K562 (cell line): ENCODE measurements at regions not wholly inside any gene's neighbourhood (a gene's known extent, or its start where the extent isn't known, plus 50 kb on each side); places are given as distances from the start of the nearest gene placed in this dataset.

ENCODE experiments used
- ATF1 ChIP-seq, 2 experiments: fragments of 450-650 bp in 1 of 2; IDR thresholded peaks; 2 replicates each; pipeline ENCODE4 v1.6.1; 2016; ENCODE audit warnings: missing compliant biosample characterization in 1 of 2, missing genetic modification characterization in 1 of 2
- ATF3 ChIP-seq, 2 experiments: fragments of 450-650 bp in 1 of 2; sonication (generic) in 1 of 2; formaldehyde crosslinking in 1 of 2; IDR thresholded peaks in 1 of 2; conservative IDR thresholded peaks in 1 of 2; 2 replicates each; pipeline versions ENCODE4 v1.6.1 to v1.8.1; 2016 to 2023; ENCODE audit warnings: mild to moderate bottlenecking in 2 of 2, moderate library complexity in 2 of 2, inconsistent platforms in 1 of 2, missing genetic modification reagents in 1 of 2
- BACH1 ChIP-seq: fragments of 200-800 bp; sonication (Bioruptor generic); IDR thresholded peaks from 2 replicates; pipeline ENCODE4 v1.6.1; 2016; ENCODE audit warnings: missing genetic modification characterization, missing compliant biosample characterization
- CBFA2T3 ChIP-seq: fragments of 450-650 bp; IDR thresholded peaks from 2 replicates; pipeline ENCODE4 v1.6.1; 2017
- DIDO1 ChIP-seq: fragments of 450-650 bp; IDR thresholded peaks from 2 replicates; pipeline ENCODE4 v1.6.1; 2016; ENCODE audit warnings: low read depth, missing biosample characterization, missing genetic modification characterization
- E2F3 ChIP-seq: fragments of 250-450 bp; sonication (Bioruptor Pico); IDR thresholded peaks from 2 replicates; pipeline ENCODE4 v1.4.0; 2020; ENCODE audit warnings: mild to moderate bottlenecking
- EP400 ChIP-seq: fragments of 450-650 bp; IDR thresholded peaks from 2 replicates; pipeline ENCODE4 v1.6.1; 2017; ENCODE audit warnings: antibody characterized with exemption, mild to moderate bottlenecking, moderate library complexity
- GATA2 ChIP-seq: sonication (generic); formaldehyde crosslinking; IDR thresholded peaks from 2 replicates; pipeline ENCODE4 v1.4.0; 2020; ENCODE audit warnings: mild to moderate bottlenecking, missing genetic modification reagents
- GATAD2B ChIP-seq: fragments of 450-650 bp; IDR thresholded peaks from 2 replicates; pipeline ENCODE4 v1.6.1; 2017; ENCODE audit warnings: mild to moderate bottlenecking, borderline replicate concordance
- HBP1 ChIP-seq: fragments of 450-650 bp; formaldehyde crosslinking; IDR thresholded peaks from 2 replicates; pipeline ENCODE4 v1.4.0; 2022; ENCODE audit warnings: missing genetic modification characterization
- HEY1 ChIP-seq: fragments of 250-450 bp; sonication (Bioruptor Pico); IDR thresholded peaks from 2 replicates; pipeline ENCODE4 v1.5.0; 2020; ENCODE audit warnings: mild to moderate bottlenecking, moderate library complexity, borderline replicate concordance
- HMGN3 ChIP-seq: IDR thresholded peaks from 2 replicates; pipeline ENCODE4 v1.6.1; 2011; ENCODE audit warnings: borderline replicate concordance, low read depth, mild to moderate bottlenecking, mixed read lengths, low read length; ENCODE audit not compliant: insufficient read length; ENCODE audit errors: extremely low read depth
- HOXB6 ChIP-seq: fragments of 250-450 bp; sonication (Bioruptor Pico); IDR thresholded peaks from 2 replicates; pipeline ENCODE4 v1.5.1; 2022; ENCODE audit warnings: mild to moderate bottlenecking, borderline replicate concordance
- JUN ChIP-seq, 2 experiments: sonication (generic) in 1 of 2; formaldehyde crosslinking in 1 of 2; IDR thresholded peaks; 2 replicates each; pipeline versions ENCODE4 v1.6.1 to v1.8.0; 2012 to 2022; ENCODE audit warnings: borderline replicate concordance in 2 of 2, mild to moderate bottlenecking in 2 of 2, improper control_type of control experiment in 1 of 2, low read depth in 1 of 2, low read length in 1 of 2, missing genetic modification reagents in 1 of 2
- KAT7 ChIP-seq: sonication (generic); formaldehyde crosslinking; IDR thresholded peaks from 2 replicates; pipeline ENCODE4 v1.8.0; 2022; ENCODE audit warnings: missing genetic modification reagents, mild to moderate bottlenecking, borderline replicate concordance
- MTA1 ChIP-seq: fragments of 450-650 bp; IDR thresholded peaks from 2 replicates; pipeline ENCODE4 v1.6.1; 2017; ENCODE audit warnings: borderline replicate concordance
- NFIC ChIP-seq: fragments of 450-650 bp; IDR thresholded peaks from 2 replicates; pipeline ENCODE4 v1.6.1; 2017; ENCODE audit warnings: mild to moderate bottlenecking, inconsistent platforms
- PCBP2 ChIP-seq: fragments of 200-400 bp; formaldehyde crosslinking; IDR thresholded peaks from 2 replicates; pipeline ENCODE4 v1.6.1; 2018; ENCODE audit warnings: low read length, low read depth, mild to moderate bottlenecking, moderate library complexity; ENCODE audit not compliant: poor library complexity, severe bottlenecking
- POLR2AphosphoS5 ChIP-seq: IDR thresholded peaks from 2 replicates; pipeline ENCODE4 v1.6.1; 2011; ENCODE audit warnings: mild to moderate bottlenecking, low read depth, low read length, moderate library complexity; ENCODE audit not compliant: control insufficient read depth, insufficient read depth
- RAD51 ChIP-seq: fragments of 450-650 bp; IDR thresholded peaks from 2 replicates; pipeline ENCODE4 v1.7.1; 2016; ENCODE audit warnings: low read depth, mild to moderate bottlenecking, borderline replicate concordance
- RNF2 ChIP-seq: sonication (generic); IDR thresholded peaks from 2 replicates; pipeline ENCODE4 v1.6.1; 2016
- SIRT6 ChIP-seq: IDR thresholded peaks from one replicate; pipeline ENCODE4 v1.6.1; 2012; ENCODE audit warnings: low read depth, mild to moderate bottlenecking, control low read depth, inconsistent platforms, low read length, moderate library complexity
- SUPT5H ChIP-seq: fragments of 450-650 bp; IDR thresholded peaks from 2 replicates; pipeline ENCODE4 v1.6.1; 2016
- TEAD2 ChIP-seq: fragments of 450-650 bp; IDR thresholded peaks from 2 replicates; pipeline ENCODE4 v1.6.1; 2016; ENCODE audit warnings: missing genetic modification characterization, control low read depth, missing compliant biosample characterization
- ZNF280B ChIP-seq: fragments of 250-450 bp; sonication (Bioruptor Pico); IDR thresholded peaks from 2 replicates; pipeline ENCODE4 v1.5.1; 2021; ENCODE audit warnings: mild to moderate bottlenecking
- ZNF316 ChIP-seq: fragments of 450-650 bp; IDR thresholded peaks from 2 replicates; pipeline ENCODE4 v1.6.1; 2016

- peak; percentile 74 for TF ChIP-seq HMGN3
- TF ChIP-seq NFIC, result peak; percentile 80
- TF ChIP-seq GATAD2B, result peak; percentile 89
- no peak for TF ChIP-seq KAT7
- TF ChIP-seq JUN (IDR thresholded peaks at IDR 0.05; ENCODE audit: borderline replicate concordance, low read depth, low read length), result peak; percentile 65; the same call in 1 of the 2 replicates
- no peak for TF ChIP-seq JUN (CRISPR knock-in tag; IDR thresholded peaks at IDR 0.05; ENCODE audit: borderline replicate concordance)
- TF ChIP-seq E2F3 (CRISPR knock-in tag), result no peak
- TF ChIP-seq ZNF316, result peak; percentile 95
- TF ChIP-seq ATF3 (IDR thresholded peaks at IDR 0.05), result peak; percentile 87
- no peak for TF ChIP-seq ATF3 (CRISPR knock-in tag; conservative IDR thresholded peaks at IDR 0.05)
- TF ChIP-seq SIRT6, result no peak
- TF ChIP-seq RAD51, result 0 out of 2 replicates have a peak, but pooled peaks have one; percentile 35
- TF ChIP-seq TEAD2, result peak; percentile 80
- no peak for TF ChIP-seq ATF1 (CRISPR knock-in tag; IDR thresholded peaks at IDR 0.05)
- no peak for TF ChIP-seq ATF1 (tag; IDR thresholded peaks at IDR 0.05)
- no peak for TF ChIP-seq PCBP2
- TF ChIP-seq EP400, result peak; percentile 30; the same call in 1 of the 2 replicates
- TF ChIP-seq POLR2AphosphoS5, result peak; percentile 81; the same call in 1 of the 2 replicates
- TF ChIP-seq BACH1 (tag), result peak; percentile 23; the same call in 1 of the 2 replicates
- TF ChIP-seq RNF2, result peak; percentile 75
- peak; percentile 77; the same call in 1 of the 2 replicates for TF ChIP-seq MTA1
- no peak for TF ChIP-seq HOXB6 (CRISPR knock-in tag)
- peak; percentile 62; the same call in 1 of the 2 replicates for TF ChIP-seq HEY1 (CRISPR knock-in tag)
- no peak for TF ChIP-seq ZNF280B (CRISPR knock-in tag)
- peak; percentile 97 for TF ChIP-seq CBFA2T3
- no peak for TF ChIP-seq SUPT5H
- no peak for TF ChIP-seq HBP1 (CRISPR knock-in tag)
- no peak for TF ChIP-seq DIDO1
- peak; percentile 75 for TF ChIP-seq GATA2 (CRISPR knock-in tag)
These were observed 187.0 kb upstream of the ETV3 start (continued) for GRCh38 chr1:157325220-157325619.
